Left ventricle myocardium inferior (tissue), 1 donor: ENCODE measurements at regions not wholly inside any gene's neighbourhood (a gene's known extent, or its start where the extent isn't known, plus 50 kb on each side); places are given as distances from the start of the nearest gene placed in this dataset.
"Not testable (repeated sequence)": the region's sequence is repeated elsewhere in the genome, so short reads cannot be mapped to it uniquely, and the experiment has no call there.

Source experiments
- DNase-seq: peaks from one replicate; pipeline ENCODE4 v3.0.0-alpha.2; 2020
- H3K27ac ChIP-seq: fragments of 200-600 bp; replicated peaks from 2 replicates; pipeline ENCODE4 v1.8.0; 2021
- H3K27me3 ChIP-seq: fragments of 200-600 bp; 2 replicates; pipeline ENCODE4 v1.8.0; 2021; ENCODE audit warnings: low read depth
- H3K36me3 ChIP-seq: fragments of 200-600 bp; 2 replicates; pipeline ENCODE4 v1.8.0; 2021
- H3K4me1 ChIP-seq: fragments of 200-600 bp; 2 replicates; pipeline ENCODE4 v1.8.0; 2021
- H3K4me3 ChIP-seq: fragments of 200-600 bp; 2 replicates; pipeline ENCODE4 v1.8.0; 2021; ENCODE audit warnings: mild to moderate bottlenecking, moderate library complexity
- H3K9me3 ChIP-seq: fragments of 200-600 bp; replicated peaks from 2 replicates; pipeline ENCODE4 v1.8.0; 2021
- CTCF ChIP-seq: fragments of 200-600 bp; IDR thresholded peaks from 2 replicates; pipeline ENCODE4 v1.8.0; 2021; ENCODE audit warnings: antibody characterized with exemption, mild to moderate bottlenecking, borderline replicate concordance
- intact Hi-C: fragments of 100-400 bp; cut with micrococcal nuclease; formaldehyde crosslinking; loops from one replicate; pipeline ENCODE4 v1.11.0; 2022
- donor health status: DM: no; HTN: yes; CAD: no; lungs with severe emphysema.

DNA sequence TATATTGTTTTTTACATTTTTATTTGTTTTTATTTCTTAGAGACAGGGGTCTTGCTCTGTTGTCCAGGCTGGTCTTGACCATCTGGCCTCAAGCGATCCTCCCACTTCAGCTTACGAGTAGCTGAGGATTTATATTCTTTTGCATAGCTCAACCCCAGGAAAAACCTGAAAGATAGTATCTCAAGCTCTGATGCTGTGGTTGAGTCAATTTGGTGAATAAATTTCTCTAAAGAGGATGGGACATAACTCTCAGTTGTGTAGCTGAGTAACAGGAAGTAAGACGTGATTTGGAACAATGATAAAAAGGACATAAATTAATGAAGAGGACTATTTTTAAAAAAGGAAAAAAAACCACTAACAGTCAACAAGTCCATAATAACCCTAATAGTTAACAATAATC is 79.8 kb upstream of the TNFSF11 start:
- no peak for TF ChIP-seq CTCF
- intact Hi-C loops, result no loop called here
- Histone ChIP-seq H3K27ac (no peak overlapping the region), H3K36me3 (no peaks in the 10 kb centered on the region), H3K9me3 (no peaks in the 10 kb centered on the region), H3K27me3 (peaks cover 7% of the 10 kb centered on the region), H3K4me1 (no peaks in the 10 kb centered on the region), H3K4me3 (no peak overlapping the region)
- DNase-seq, result no peak

DNA sequence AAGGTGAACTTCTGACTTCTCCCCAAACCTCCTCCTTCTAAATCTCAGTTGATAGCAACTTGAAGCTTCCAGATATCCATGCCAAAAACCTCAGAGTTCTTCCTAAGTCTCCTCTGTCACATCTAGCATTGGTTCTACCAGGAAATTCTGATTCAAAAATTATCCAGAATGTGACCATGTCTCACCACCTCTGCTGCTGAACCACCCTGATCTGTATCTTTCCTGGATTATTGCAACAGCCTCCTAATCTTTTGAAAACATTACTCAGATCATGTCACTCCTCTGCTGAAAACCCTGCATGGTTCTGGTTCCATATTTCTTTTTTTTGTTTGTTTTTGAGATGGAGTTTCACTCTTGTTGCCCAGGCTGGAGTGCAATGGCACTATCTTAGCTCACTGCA is 78.7 kb upstream of the TNFSF11 start:
- intact Hi-C loops, result no loop called here
- no peak overlapping the region for H3K4me3 ChIP-seq
- DNase-seq, result no peak

GRCh38 chr13:42495751-42496150 is 78.2 kb upstream of the TNFSF11 start:
- Histone ChIP-seq H3K4me1 (no peaks in the 10 kb centered on the region), H3K4me3 (no peak overlapping the region), H3K36me3 (no peaks in the 10 kb centered on the region), H3K27ac (no peak overlapping the region), H3K9me3 (no peaks in the 10 kb centered on the region), H3K27me3 (peaks cover 9% of the 10 kb centered on the region)
- no peak for DNase-seq
- intact Hi-C loops, result no loop called here
- no peak for TF ChIP-seq CTCF

More for the DNA sequence above, 78.7 kb upstream of the TNFSF11 start:
- Histone ChIP-seq H3K36me3 (no peaks in the 10 kb centered on the region), H3K9me3 (no peaks in the 10 kb centered on the region), H3K27ac (no peak overlapping the region), H3K4me1 (no peaks in the 10 kb centered on the region), H3K27me3 (peaks cover 9% of the 10 kb centered on the region)
- no peak for TF ChIP-seq CTCF

- H3K4me3 ChIP-seq, H3K27ac ChIP-seq, H3K4me1 ChIP-seq, intact Hi-C loops, DNase-seq, H3K9me3 ChIP-seq, H3K27me3 ChIP-seq, H3K36me3 ChIP-seq: not testable (repeated sequence)
Measured at GRCh38 chr13:42496926-42497554, 76.9 kb upstream of the TNFSF11 start.

DNA sequence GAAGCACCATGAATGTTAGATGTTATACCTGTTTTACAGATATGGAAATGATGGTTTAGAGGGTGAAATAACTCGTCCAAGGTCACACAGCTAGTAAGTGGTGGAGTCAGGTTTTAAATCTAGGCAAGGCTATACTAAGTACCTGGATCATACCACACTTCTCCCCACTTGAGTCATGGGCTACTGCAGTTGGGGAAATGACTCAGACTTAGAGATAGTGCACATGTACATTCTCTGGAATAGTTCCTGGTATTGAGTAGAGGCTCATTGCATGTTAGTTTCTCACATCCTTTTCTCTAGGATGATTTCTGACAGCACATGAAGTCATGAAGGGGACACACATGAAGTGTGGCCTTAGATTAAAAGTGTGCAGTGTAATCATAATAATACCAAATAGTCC is 76.2 kb upstream of the TNFSF11 start:
- no peak for TF ChIP-seq CTCF
- H3K4me1 ChIP-seq, result no peaks in the 10 kb centered on the region
- H3K27me3 ChIP-seq, result peaks cover 9% of the 10 kb centered on the region
- no peak for DNase-seq
- no peaks in the 10 kb centered on the region for H3K9me3 ChIP-seq
- H3K27ac ChIP-seq, result no peak overlapping the region
- H3K36me3 ChIP-seq, result no peaks in the 10 kb centered on the region
- H3K4me3 ChIP-seq, result no peak overlapping the region
- intact Hi-C loops, result no loop called here

- no peak for DNase-seq
- Histone ChIP-seq H3K4me1 (no peaks in the 10 kb centered on the region), H3K27me3 (peaks cover 9% of the 10 kb centered on the region), H3K36me3 (no peaks in the 10 kb centered on the region), H3K4me3 (no peak overlapping the region), H3K9me3 (no peaks in the 10 kb centered on the region), H3K27ac (no peak overlapping the region)
- no peak for TF ChIP-seq CTCF
- intact Hi-C loops, result no loop called here
Measured at GRCh38 chr13:42498521-42498920, 75.4 kb upstream of the TNFSF11 start.
